PFSK-1 (cell line): ENCODE measurements at regions not wholly inside any gene's neighbourhood (a gene's known extent, or its start where the extent isn't known, plus 50 kb on each side); places are given as distances from the start of the nearest gene placed in this dataset.

Experiments
- FOXP2 ChIP-seq: optimal IDR thresholded peaks from 2 replicates; pipeline ENCODE3; 2011; ENCODE audit warnings: borderline replicate concordance, control low read depth, inconsistent platforms; ENCODE audit not compliant: insufficient read depth; ENCODE audit errors: extremely low read length, extremely low read depth
- POLR2AphosphoS5 ChIP-seq: IDR thresholded peaks from 2 replicates; pipeline ENCODE4 v1.6.1; 2012; ENCODE audit warnings: low read depth, mild to moderate bottlenecking, control low read depth, low read length, moderate library complexity
- SIN3A ChIP-seq: IDR thresholded peaks from 2 replicates; pipeline ENCODE4 v1.6.1; 2012; ENCODE audit warnings: mild to moderate bottlenecking, low read length, moderate library complexity, borderline replicate concordance; ENCODE audit not compliant: insufficient read depth
- TAF1 ChIP-seq: IDR thresholded peaks from 2 replicates; pipeline ENCODE4 v1.6.1; 2012; ENCODE audit warnings: low read length, control low read depth, borderline replicate concordance; ENCODE audit not compliant: insufficient read depth
- TF ChIP-seq, protein P1 (sequence below), 2 experiments: IDR thresholded peaks; 2 replicates each; pipeline versions ENCODE4 v1.6.1 to v1.8.0; 2011 to 2012; ENCODE audit warnings: low read depth in 2 of 2, low read length in 2 of 2, control low read depth in 1 of 2, inconsistent platforms in 1 of 2, mild to moderate bottlenecking in 1 of 2, moderate library complexity in 1 of 2; ENCODE audit not compliant: insufficient read depth in 1 of 2

DNA sequence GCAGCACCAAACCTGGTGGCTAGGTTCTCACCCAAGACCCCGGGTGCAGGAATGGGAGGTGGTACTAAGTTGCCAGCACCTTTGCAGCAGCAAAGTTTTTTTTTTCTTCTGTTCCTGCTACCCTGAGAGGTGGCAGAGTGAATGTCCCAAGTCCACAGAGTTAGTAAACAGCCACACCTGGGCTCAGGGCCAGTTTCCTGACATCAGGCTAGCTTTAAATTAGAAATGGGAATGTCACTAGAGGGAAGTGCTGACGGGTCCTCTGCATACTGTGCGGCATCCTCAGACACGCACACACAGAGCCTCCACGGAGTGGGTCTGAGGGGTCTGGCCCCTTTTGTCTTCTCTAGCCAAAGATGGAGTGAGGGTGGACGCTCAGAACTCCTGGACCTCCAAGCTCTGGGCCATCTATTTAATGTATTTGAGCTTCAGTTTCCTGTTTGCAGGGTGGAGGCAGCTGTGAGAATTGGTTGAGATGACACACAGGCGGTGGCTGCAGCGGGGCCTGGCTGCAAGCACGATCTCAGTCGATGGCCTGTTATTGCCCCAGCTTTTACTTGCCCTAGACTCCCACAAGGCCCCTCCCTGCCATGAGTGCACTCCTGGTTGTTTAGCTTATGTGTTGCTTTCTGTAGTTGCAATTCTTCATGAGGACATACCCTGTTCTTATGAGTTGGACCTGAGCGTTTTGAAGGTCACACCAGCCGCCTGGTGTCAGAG lies 751.4 kb upstream of the HS6ST1 start:
- TF ChIP-seq SIN3A: no peak
- no peak for TF ChIP-seq TAF1
- TF ChIP-seq POLR2AphosphoS5: no peak
- TF ChIP-seq, protein P1, sequence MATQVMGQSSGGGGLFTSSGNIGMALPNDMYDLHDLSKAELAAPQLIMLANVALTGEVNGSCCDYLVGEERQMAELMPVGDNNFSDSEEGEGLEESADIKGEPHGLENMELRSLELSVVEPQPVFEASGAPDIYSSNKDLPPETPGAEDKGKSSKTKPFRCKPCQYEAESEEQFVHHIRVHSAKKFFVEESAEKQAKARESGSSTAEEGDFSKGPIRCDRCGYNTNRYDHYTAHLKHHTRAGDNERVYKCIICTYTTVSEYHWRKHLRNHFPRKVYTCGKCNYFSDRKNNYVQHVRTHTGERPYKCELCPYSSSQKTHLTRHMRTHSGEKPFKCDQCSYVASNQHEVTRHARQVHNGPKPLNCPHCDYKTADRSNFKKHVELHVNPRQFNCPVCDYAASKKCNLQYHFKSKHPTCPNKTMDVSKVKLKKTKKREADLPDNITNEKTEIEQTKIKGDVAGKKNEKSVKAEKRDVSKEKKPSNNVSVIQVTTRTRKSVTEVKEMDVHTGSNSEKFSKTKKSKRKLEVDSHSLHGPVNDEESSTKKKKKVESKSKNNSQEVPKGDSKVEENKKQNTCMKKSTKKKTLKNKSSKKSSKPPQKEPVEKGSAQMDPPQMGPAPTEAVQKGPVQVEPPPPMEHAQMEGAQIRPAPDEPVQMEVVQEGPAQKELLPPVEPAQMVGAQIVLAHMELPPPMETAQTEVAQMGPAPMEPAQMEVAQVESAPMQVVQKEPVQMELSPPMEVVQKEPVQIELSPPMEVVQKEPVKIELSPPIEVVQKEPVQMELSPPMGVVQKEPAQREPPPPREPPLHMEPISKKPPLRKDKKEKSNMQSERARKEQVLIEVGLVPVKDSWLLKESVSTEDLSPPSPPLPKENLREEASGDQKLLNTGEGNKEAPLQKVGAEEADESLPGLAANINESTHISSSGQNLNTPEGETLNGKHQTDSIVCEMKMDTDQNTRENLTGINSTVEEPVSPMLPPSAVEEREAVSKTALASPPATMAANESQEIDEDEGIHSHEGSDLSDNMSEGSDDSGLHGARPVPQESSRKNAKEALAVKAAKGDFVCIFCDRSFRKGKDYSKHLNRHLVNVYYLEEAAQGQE (IDR thresholded peaks at IDR 0.05; ENCODE audit: insufficient read depth in 1 of 2, low read depth in 2 of 2, low read length in 2 of 2): no peak
- TF ChIP-seq FOXP2: no peak
